CD4-positive, alpha-beta T cell treated with Interleukin-6 for 4 hours (primary cell): ENCODE measurements at regions not wholly inside any gene's neighbourhood (a gene's known extent, or its start where the extent isn't known, plus 50 kb on each side); places are given as distances from the start of the nearest gene placed in this dataset.
"Not testable (repeated sequence)": the region's sequence is repeated elsewhere in the genome, so short reads cannot be mapped to it uniquely, and the experiment has no call there.

Experiments used
- DNase-seq: peaks from one replicate; pipeline ENCODE4 v3.0.0-alpha.2; 2020; ENCODE audit warnings: mixed read lengths

GRCh38 chr22:22697377-22698117 lies 53.1 kb downstream of the GGTLC2 start:
- no peak for DNase-seq

- DNase-seq = no peak
These were observed 53.9 kb downstream of the GGTLC2 start for GRCh38 chr22:22698263-22698750.

- DNase-seq = no peak
These were observed 56.2 kb downstream of the GGTLC2 start for GRCh38 chr22:22700631-22701030.

GRCh38 chr22:22701557-22701956 lies 57.1 kb downstream of the GGTLC2 start:
- DNase-seq = not testable (repeated sequence)

GRCh38 chr22:22702237-22703202 lies 58.1 kb downstream of the GGTLC2 start:
- DNase-seq = no peak

GRCh38 chr22:22703203-22703570 lies 58.8 kb downstream of the GGTLC2 start:
- DNase-seq = no peak

GRCh38 chr22:22703715-22704114 lies 59.3 kb downstream of the GGTLC2 start:
- no peak for DNase-seq

- no peak for DNase-seq
These were observed 59.9 kb downstream of the GGTLC2 start for GRCh38 chr22:22704156-22704946.

- no peak for DNase-seq
These were observed 61.1 kb downstream of the GGTLC2 start for GRCh38 chr22:22705328-22706100.

- DNase-seq = no peak
These were observed 62.0 kb downstream of the GGTLC2 start for GRCh38 chr22:22706253-22706915.

- DNase-seq = no peak
These were observed 65.5 kb downstream of the GGTLC2 start for GRCh38 chr22:22709719-22710445.

GRCh38 chr22:22710719-22711531 lies 66.5 kb downstream of the GGTLC2 start:
- DNase-seq = peak; percentile 83

GRCh38 chr22:22711532-22711913 lies 67.1 kb downstream of the GGTLC2 start:
- DNase-seq = no peak

- DNase-seq = no peak
These were observed 67.8 kb downstream of the GGTLC2 start for GRCh38 chr22:22712092-22712658.

- no peak for DNase-seq
These were observed 68.4 kb downstream of the GGTLC2 start for GRCh38 chr22:22712666-22713365.

- no peak for DNase-seq
These were observed 69.0 kb downstream of the GGTLC2 start for GRCh38 chr22:22713416-22713815.

- no peak for DNase-seq
These were observed 70.4 kb downstream of the GGTLC2 start for GRCh38 chr22:22714600-22715335.

GRCh38 chr22:22716136-22716665 lies 71.8 kb downstream of the GGTLC2 start:
- no peak for DNase-seq
